HG03378 (cell line): ENCODE measurements at regions not wholly inside any gene's neighbourhood (a gene's known extent, or its start where the extent isn't known, plus 50 kb on each side); places are given as distances from the start of the nearest gene placed in this dataset.

Experiments
- ATAC-seq: cut with Tn5 transposase; IDR thresholded peaks from one replicate; pipeline ENCODE4 v1.9.1; 2021; ENCODE audit warnings: mild to moderate bottlenecking, moderate library complexity; ENCODE audit not compliant: unreplicated experiment

- ATAC-seq: no peak
Observed at GRCh38 chr13:50585674-50586413, 257.6 kb downstream of the DLEU7 start.

GRCh38 chr13:50586414-50587083 is 256.9 kb downstream of the DLEU7 start:
- no peak for ATAC-seq

GRCh38 chr13:50587115-50587514 is 256.4 kb downstream of the DLEU7 start:
- no peak for ATAC-seq

GRCh38 chr13:50587645-50588373 is 255.7 kb downstream of the DLEU7 start:
- ATAC-seq: no peak

GRCh38 chr13:50588491-50589130 is 254.9 kb downstream of the DLEU7 start:
- ATAC-seq: no peak

GRCh38 chr13:50589139-50589538 is 254.4 kb downstream of the DLEU7 start:
- no peak for ATAC-seq

GRCh38 chr13:50589651-50590054 is 253.8 kb downstream of the DLEU7 start:
- no peak for ATAC-seq

GRCh38 chr13:50592412-50593155 is 250.9 kb downstream of the DLEU7 start:
- no peak for ATAC-seq

- ATAC-seq: no peak
Observed at GRCh38 chr13:50593207-50593606, 250.3 kb downstream of the DLEU7 start.

GRCh38 chr13:50594276-50595051 is 249.0 kb downstream of the DLEU7 start:
- ATAC-seq: peak; percentile 87

- no peak for ATAC-seq
Observed at GRCh38 chr13:50595196-50595595, 248.3 kb downstream of the DLEU7 start.

- ATAC-seq: no peak
Observed at GRCh38 chr13:50596156-50596555, 247.3 kb downstream of the DLEU7 start.

- ATAC-seq: no peak
Observed at GRCh38 chr13:50596776-50597203, 246.7 kb downstream of the DLEU7 start.

GRCh38 chr13:50598338-50598737 is 245.2 kb downstream of the DLEU7 start:
- peak; percentile 34 for ATAC-seq

- ATAC-seq: no peak
Observed at GRCh38 chr13:50599046-50599445, 244.4 kb downstream of the DLEU7 start.

- ATAC-seq: no peak
Observed at GRCh38 chr13:50599927-50600326, 243.6 kb downstream of the DLEU7 start.

- no peak for ATAC-seq
Observed at GRCh38 chr13:50608370-50608769, 235.1 kb downstream of the DLEU7 start.

GRCh38 chr13:50609011-50609410 is 234.5 kb downstream of the DLEU7 start:
- ATAC-seq: no peak

- ATAC-seq: no peak
Observed at GRCh38 chr13:50610238-50610637, 233.3 kb downstream of the DLEU7 start.
